ENCODE measurements at regions not wholly inside any gene's neighbourhood (a gene's known extent, or its start where the extent isn't known, plus 50 kb on each side); places are given as distances from the start of the nearest gene placed in this dataset.

- Histone ChIP-seq H3K27me3 (no peaks in the 10 kb centered on the region), H3K9me3 (no peaks in the 10 kb centered on the region), H3K4me3 (no peak overlapping the region), H3K4me1 (no peaks in the 10 kb centered on the region), H3K36me3 (no peaks in the 10 kb centered on the region), H3K27ac (no peak overlapping the region)
- TF ChIP-seq POLR2A (IDR thresholded peaks at IDR 0.05) = no peak
- 40 to 47% methylated on average over 1 of the region's 1 CpG for WGBS, 2 donors
- DNase-seq = no peak
- intact Hi-C loops (cut with DNase I) = no loop called here
These were observed 439.6 kb upstream of the NMUR2 start for GRCh38 chr5:152844713-152845112.

GRCh38 chr5:152853361-152853760, 448.3 kb upstream of the NMUR2 start:
- Histone ChIP-seq H3K9me3 (no peaks in the 10 kb centered on the region), H3K4me1 (no peaks in the 10 kb centered on the region), H3K27ac (no peak overlapping the region), H3K4me3 (no peak overlapping the region), H3K27me3 (no peaks in the 10 kb centered on the region), H3K36me3 (no peaks in the 10 kb centered on the region)
- 31 to 56% methylated on average over 2 of the region's 2 CpGs for WGBS, 2 donors
- no peak for TF ChIP-seq CTCF (IDR thresholded peaks at IDR 0.05)
- TF ChIP-seq POLR2A (IDR thresholded peaks at IDR 0.05) = no peak
- intact Hi-C loops (cut with DNase I) = no loop called here
- DNase-seq = no peak

GRCh38 chr5:152855441-152855840, 450.4 kb upstream of the NMUR2 start:
- Histone ChIP-seq H3K9me3 (no peaks in the 10 kb centered on the region), H3K36me3 (no peaks in the 10 kb centered on the region), H3K27me3 (no peaks in the 10 kb centered on the region), H3K27ac (no peak overlapping the region), H3K4me3 (no peak overlapping the region), H3K4me1 (no peaks in the 10 kb centered on the region)
- no peak for TF ChIP-seq POLR2A (IDR thresholded peaks at IDR 0.05)
- no peak for TF ChIP-seq CTCF (IDR thresholded peaks at IDR 0.05)
- WGBS, 2 donors = 59 to 66% methylated on average over 4 of the region's 4 CpGs
- intact Hi-C loops (cut with DNase I) = no loop called here
- DNase-seq = no peak

- intact Hi-C loops (cut with DNase I) = no loop called here
- Histone ChIP-seq H3K4me3 (no peak overlapping the region), H3K27ac (no peak overlapping the region), H3K36me3 (no peaks in the 10 kb centered on the region), H3K9me3 (no peaks in the 10 kb centered on the region), H3K27me3 (no peaks in the 10 kb centered on the region), H3K4me1 (no peaks in the 10 kb centered on the region)
- TF ChIP-seq POLR2A (IDR thresholded peaks at IDR 0.05) (no peak), CTCF (IDR thresholded peaks at IDR 0.05) (no peak)
- WGBS, 2 donors = 77 to 79% methylated on average over 3 of the region's 3 CpGs
- DNase-seq = no peak
These were observed 456.2 kb upstream of the NMUR2 start for GRCh38 chr5:152861231-152861630.

- Histone ChIP-seq H3K36me3 (no peaks in the 10 kb centered on the region), H3K27ac (no peak overlapping the region), H3K27me3 (no peaks in the 10 kb centered on the region), H3K9me3 (no peaks in the 10 kb centered on the region), H3K4me3 (no peak overlapping the region), H3K4me1 (no peaks in the 10 kb centered on the region)
- no peak for TF ChIP-seq CTCF (IDR thresholded peaks at IDR 0.05)
- intact Hi-C loops (cut with DNase I) = no loop called here
- WGBS, 2 donors = 38 to 54% methylated on average over 3 of the region's 3 CpGs
- DNase-seq = no peak
These were observed 459.4 kb upstream of the NMUR2 start for GRCh38 chr5:152864447-152864846.

GRCh38 chr5:152864991-152865390, 459.9 kb upstream of the NMUR2 start:
- Histone ChIP-seq H3K36me3 (no peaks in the 10 kb centered on the region), H3K9me3 (no peaks in the 10 kb centered on the region), H3K27ac (no peak overlapping the region), H3K4me3 (no peak overlapping the region), H3K27me3 (no peaks in the 10 kb centered on the region), H3K4me1 (no peaks in the 10 kb centered on the region)
- intact Hi-C loops (cut with DNase I) = no loop called here
- TF ChIP-seq CTCF (IDR thresholded peaks at IDR 0.05) (no peak), POLR2A (IDR thresholded peaks at IDR 0.05) (no peak)
- no peak for DNase-seq
